Upper lobe of left lung (tissue), 4 donors: ENCODE measurements at regions not wholly inside any gene's neighbourhood (a gene's known extent, or its start where the extent isn't known, plus 50 kb on each side); places are given as distances from the start of the nearest gene placed in this dataset.

Experiments
- CTCF ChIP-seq, 6 experiments: fragments of 450-650 bp in 4 of 6; fragments of 200-600 bp in 2 of 6; sonication (generic) in 2 of 6; IDR thresholded peaks; one replicate each; pipeline ENCODE4 v1.5.1; 2016 to 2019; ENCODE audit warnings: antibody characterized with exemption in 6 of 6
- POLR2AphosphoS5 ChIP-seq, 2 donors: sonication (generic); formaldehyde crosslinking; IDR thresholded peaks; one replicate each; pipeline ENCODE4 v1.5.1; 2017; ENCODE audit warnings: antibody characterized with exemption in 2 of 2

- TF ChIP-seq CTCF (IDR thresholded peaks at IDR 0.05) (no peak), POLR2AphosphoS5 (IDR thresholded peaks at IDR 0.05) (no peak)
Measured at GRCh38 chr3:176632925-176633324, 564.4 kb downstream of the TBL1XR1 start.
